ENCODE measurements at regions not wholly inside any gene's neighbourhood (a gene's known extent, or its start where the extent isn't known, plus 50 kb on each side); places are given as distances from the start of the nearest gene placed in this dataset.

- in situ Hi-C loops (cut with MboI; ENCODE audit: low sequenced_read_pairs): no loop called here
Observed at GRCh38 chr5:145280214-145280613, 554.9 kb downstream of the PRELID2 start.

More at GRCh38 chr5:145280214-145280613, 554.9 kb downstream of the PRELID2 start:
- Histone ChIP-seq H3K4ac (ENCODE audit: low read depth, low read length) (no peak overlapping the region), H2BK5ac (ENCODE audit: low read depth, low read length, poor library complexity, severe bottlenecking) (no peak overlapping the region), H3K9ac (ENCODE audit: low read depth, low read length) (no peak overlapping the region), H2BK20ac (ENCODE audit: low read depth, low read length) (no peak overlapping the region), H4K8ac (ENCODE audit: low read depth in 2 of 2, low read length in 2 of 2) (no peak overlapping the region), H3K9me3 (ENCODE audit: control insufficient read depth, insufficient read depth, low read length) (no peaks in the 10 kb centered on the region), H3K79me1 (ENCODE audit: low read depth in 1 of 2, low read length in 2 of 2) (no peaks in the 10 kb centered on the region), H3K56ac (ENCODE audit: extremely low read depth, insufficient read depth, low read length) (no peak overlapping the region), H4K20me1 (ENCODE audit: insufficient read depth, low read length) (no peaks in the 10 kb centered on the region), H2AFZ (replicated peaks; ENCODE audit: low read length, poor library complexity) (no peak overlapping the region), H3K4me2 (ENCODE audit: low read depth, low read length) (no peak overlapping the region), H3K27ac (ENCODE audit: insufficient read depth, low read length) (no peak overlapping the region), H3K27me3 (ENCODE audit: control insufficient read depth, insufficient read depth, low read length) (no peaks in the 10 kb centered on the region), H3K4me1 (ENCODE audit: control insufficient read depth, insufficient read depth, low read length) (0 out of 2 replicates have a peak, but pooled peaks cover 1% of the 10 kb centered on the region), H2AK5ac (ENCODE audit: low read depth, low read length) (no peak overlapping the region), H4K91ac (ENCODE audit: insufficient read depth, low read depth, low read length) (no peak overlapping the region), H4K5ac (ENCODE audit: low read depth, low read length) (no peak overlapping the region), H3K23ac (ENCODE audit: low read depth, low read length) (no peak overlapping the region), H3K18ac (ENCODE audit: low read depth, low read length) (no peak overlapping the region), H3K9me1 (ENCODE audit: insufficient read depth, low read length) (no peaks in the 10 kb centered on the region), H2BK120ac (ENCODE audit: low read depth, low read length) (no peak overlapping the region), H2BK15ac (ENCODE audit: low read depth, low read length) (no peak overlapping the region), H3K4me3 (ENCODE audit: insufficient read depth, low read depth, low read length) (no peak overlapping the region), H2AK9ac (replicated peaks; ENCODE audit: low read depth, low read length, poor library complexity) (no peak overlapping the region), H3K14ac (replicated peaks; ENCODE audit: low read depth, low read length) (no peak overlapping the region), H3K36me3 (ENCODE audit: control insufficient read depth, insufficient read depth, low read length) (no peaks in the 10 kb centered on the region)
- dilution Hi-C loops (cut with HindIII; ENCODE audit: low sequenced_read_pairs, unreplicated experiment) (no loop called here), intact Hi-C loops (cut with micrococcal nuclease) (no loop called here)
- ChIA-PET POLR2A (ENCODE audit: unreplicated experiment) (no interaction called here), CTCF (no interaction called here)
- no TSS peak for BruUV-seq (replicated peaks)
- no peak for TF ChIP-seq FOS (IDR thresholded peaks at IDR 0.05; ENCODE audit: low read depth, low read length)
- no peak for TF ChIP-seq RFX5 (IDR thresholded peaks at IDR 0.05; ENCODE audit: low read depth, low read length)
- TF ChIP-seq POLR2A (IDR thresholded peaks at IDR 0.05; ENCODE audit: low read depth, low read length): no peak
- TF ChIP-seq CHD1 (IDR thresholded peaks at IDR 0.05; ENCODE audit: low read depth, low read length): no peak
- no peak for TF ChIP-seq BHLHE40 (IDR thresholded peaks at IDR 0.05; ENCODE audit: low read depth, low read length)
- no peak for TF ChIP-seq CEBPB (IDR thresholded peaks at IDR 0.05; ENCODE audit: low read depth, low read length)
- no peak for TF ChIP-seq NFE2L2 (IDR thresholded peaks at IDR 0.05; ENCODE audit: low read depth, low read length)
- TF ChIP-seq CTCF (conservative IDR thresholded peaks at IDR 0.05; ENCODE audit: low read depth, low read length): no peak
- TF ChIP-seq MXI1 (IDR thresholded peaks at IDR 0.05; ENCODE audit: borderline replicate concordance, low read depth, low read length): no peak
- TF ChIP-seq ELK1 (IDR thresholded peaks at IDR 0.05; ENCODE audit: borderline replicate concordance, low read depth, low read length): no peak
- no peak for TF ChIP-seq SMC3 (IDR thresholded peaks at IDR 0.05; ENCODE audit: low read depth, low read length)
- TF ChIP-seq RCOR1 (IDR thresholded peaks at IDR 0.05; ENCODE audit: insufficient replicate concordance, low read length): no peak
- no peak for TF ChIP-seq MAFK (IDR thresholded peaks at IDR 0.05; ENCODE audit: low read depth, low read length)
- no peak for TF ChIP-seq RAD21 (IDR thresholded peaks at IDR 0.05; ENCODE audit: low read length)
- TF ChIP-seq MAZ (IDR thresholded peaks at IDR 0.05; ENCODE audit: borderline replicate concordance, low read depth, low read length): no peak
- TF ChIP-seq USF2 (IDR thresholded peaks at IDR 0.05; ENCODE audit: low read depth, low read length): no peak
- DNase-seq (no peak), ATAC-seq (ENCODE audit: low read depth) (no peak)
- WGBS, 2 experiments (ENCODE audit: extremely low coverage in 2 of 2, insufficient read length in 1 of 2): no CpG with 5 or more reads among the region's 3 CpGs

Data from IMR-90 (cell line).